HG02852 (cell line): ENCODE measurements at regions not wholly inside any gene's neighbourhood (a gene's known extent, or its start where the extent isn't known, plus 50 kb on each side); places are given as distances from the start of the nearest gene placed in this dataset.
"Not testable (repeated sequence)": the region's sequence is repeated elsewhere in the genome, so short reads cannot be mapped to it uniquely, and the experiment has no call there.

Experiments used
- ATAC-seq: cut with Tn5 transposase; IDR thresholded peaks from one replicate; pipeline ENCODE4 v1.9.1; 2021; ENCODE audit warnings: mild to moderate bottlenecking, moderate library complexity; ENCODE audit not compliant: unreplicated experiment

DNA sequence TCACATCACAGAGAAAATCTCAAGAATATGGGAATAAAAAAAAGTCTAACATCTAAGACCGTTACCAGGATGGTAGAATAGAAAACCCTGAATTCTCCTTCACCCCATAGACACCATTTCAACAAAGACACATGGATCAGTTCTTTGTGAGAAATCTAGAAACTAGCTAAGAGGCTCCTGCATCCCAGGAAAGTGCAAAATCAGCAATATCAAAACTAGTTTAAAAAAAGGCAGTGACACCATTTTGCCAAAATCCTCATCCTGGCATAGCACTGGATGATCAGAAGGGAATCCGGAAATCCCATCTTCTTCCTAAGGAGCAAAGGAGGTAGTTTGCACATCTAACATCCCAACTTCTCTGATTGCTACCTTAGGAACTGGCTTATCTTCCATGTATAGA lies 88.9 kb upstream of the MAGEE2 start:
- ATAC-seq = no peak

DNA sequence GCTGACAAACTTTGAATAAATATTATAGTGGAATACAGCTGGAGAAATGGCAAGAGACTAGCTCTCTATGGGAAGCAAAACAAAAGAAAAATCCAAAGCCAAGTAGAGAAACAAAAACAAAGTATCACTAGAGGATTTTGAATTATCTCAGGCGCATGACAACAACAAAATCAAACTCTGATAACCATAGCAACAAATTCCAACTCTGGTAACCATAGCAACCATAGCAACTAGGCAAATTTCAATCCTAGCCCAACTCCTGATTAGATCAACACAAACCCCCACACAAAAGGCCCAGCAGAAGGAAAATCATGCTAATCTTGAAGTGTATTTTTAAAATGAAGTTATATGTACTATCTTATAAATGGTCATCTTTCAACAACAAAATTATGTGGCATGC lies 98.4 kb upstream of the MAGEE2 start:
- no peak for ATAC-seq

DNA sequence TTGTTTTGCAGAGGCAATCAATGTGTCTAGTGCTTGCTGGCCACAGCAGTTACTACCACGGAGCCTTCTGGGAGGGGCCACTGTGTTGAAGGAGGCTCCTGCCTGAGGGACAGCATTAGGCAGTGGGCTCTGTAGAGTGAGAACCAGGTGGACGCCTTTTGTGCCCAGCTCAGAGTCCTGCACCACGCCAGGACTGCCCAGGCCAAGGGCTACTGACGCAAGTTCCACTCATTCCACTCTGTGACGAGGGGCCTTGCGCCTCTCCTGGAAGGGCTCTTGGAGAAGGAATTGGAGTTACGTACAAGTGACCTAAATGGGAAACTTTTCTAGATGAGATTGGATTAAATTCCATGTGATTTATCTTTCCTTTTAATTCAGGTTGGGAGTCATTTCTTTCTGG lies 102.8 kb upstream of the MAGEE2 start:
- no peak for ATAC-seq

- ATAC-seq = no peak
Observed at GRCh38 chrX:75892749-75893148, 107.7 kb upstream of the MAGEE2 start.

GRCh38 chrX:75893281-75893680 lies 108.2 kb upstream of the MAGEE2 start:
- ATAC-seq = no peak

GRCh38 chrX:75911716-75912115 lies 126.7 kb upstream of the MAGEE2 start:
- no peak for ATAC-seq

DNA sequence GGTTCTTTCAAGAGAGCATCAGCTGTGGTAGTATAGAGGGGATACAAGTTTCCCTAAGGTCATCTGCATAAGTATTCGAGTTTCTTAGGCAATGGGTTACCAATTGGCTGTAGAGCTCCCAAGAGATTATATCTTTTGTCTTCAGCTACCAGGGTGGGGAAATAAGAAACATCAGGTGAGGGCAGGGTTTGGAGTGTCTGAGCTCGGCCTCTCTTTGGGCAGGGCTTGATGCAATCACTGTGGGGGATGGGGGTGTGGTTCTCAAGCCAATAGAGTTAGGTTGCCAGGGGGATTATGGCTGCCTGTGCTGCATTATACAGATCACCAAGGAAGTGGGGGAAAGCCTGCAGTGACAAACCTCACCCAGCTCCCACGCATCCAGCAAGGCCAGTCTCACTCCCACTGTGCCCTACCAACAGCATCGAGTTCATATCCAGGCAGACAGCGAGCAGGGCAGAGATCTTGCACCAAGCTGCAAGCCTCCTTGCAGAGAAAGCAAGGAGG lies 172.1 kb upstream of the MAGEE2 start:
- no peak for ATAC-seq

- ATAC-seq = not testable (repeated sequence)
Observed at GRCh38 chrX:75961321-75961720, 176.3 kb upstream of the MAGEE2 start.

DNA sequence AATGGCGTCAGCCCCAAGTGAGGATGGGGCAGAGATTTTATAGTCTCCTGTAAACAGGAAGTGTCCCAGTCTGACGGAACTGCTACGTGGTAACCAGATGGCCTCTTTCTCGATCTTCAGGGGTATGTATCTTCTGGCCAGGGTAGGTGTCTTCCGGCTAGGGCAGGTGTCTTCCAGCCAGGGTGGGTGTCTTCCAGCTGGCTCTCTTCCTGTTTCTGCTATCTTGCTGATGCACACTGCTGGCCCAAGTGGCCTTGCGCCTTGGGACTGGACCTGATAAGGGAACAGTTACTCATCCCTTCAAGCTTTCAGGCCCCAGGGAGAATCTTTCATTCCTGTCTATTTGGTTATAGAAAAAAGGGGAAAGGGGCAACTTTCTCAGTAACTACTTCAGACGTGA lies 178.7 kb upstream of the MAGEE2 start:
- no peak for ATAC-seq

DNA sequence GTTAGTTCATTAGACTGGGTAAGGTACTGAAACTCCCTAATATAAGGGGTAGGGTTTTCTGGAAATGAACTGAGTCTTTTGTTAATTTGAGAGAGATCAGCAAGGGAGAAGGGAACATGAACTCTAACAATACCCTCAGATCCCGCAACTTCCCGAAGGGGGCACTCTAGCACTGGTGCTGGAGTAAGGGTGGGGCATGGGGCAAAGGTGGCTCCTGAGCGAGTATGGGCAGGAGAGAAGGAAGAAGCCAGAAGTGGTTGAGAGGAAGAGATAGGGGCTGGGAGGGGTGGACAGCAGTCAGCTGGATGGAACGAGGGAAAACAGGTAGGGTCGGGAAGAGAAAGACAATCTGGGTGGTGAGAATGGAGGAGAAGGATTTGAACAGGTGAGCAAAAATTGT lies 183.2 kb upstream of the MAGEE2 start:
- no peak for ATAC-seq

DNA sequence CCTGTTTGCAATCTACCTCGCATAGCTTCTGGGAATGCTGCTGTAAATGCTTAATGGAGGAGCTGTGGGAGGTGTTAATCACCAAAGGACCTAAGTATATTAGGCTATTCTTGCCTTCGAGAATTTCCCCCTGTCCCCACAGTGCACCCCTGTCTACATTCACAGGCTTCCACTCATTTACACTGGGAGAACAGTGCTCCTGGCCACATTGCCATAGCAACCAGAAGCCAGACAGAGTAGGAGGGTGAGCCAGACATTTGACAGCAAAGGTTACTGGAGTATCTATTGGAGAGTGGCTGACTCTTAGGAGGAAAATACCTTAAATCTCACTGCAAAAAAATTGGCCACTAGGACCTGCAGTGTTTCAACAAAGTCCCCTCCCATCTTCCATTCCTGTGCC lies 185.9 kb upstream of the PBDC1 start:
- no peak for ATAC-seq

- ATAC-seq = peak; percentile 86
Observed at GRCh38 chrX:75989806-75990590, 182.9 kb upstream of the PBDC1 start.

GRCh38 chrX:75997692-75998091 lies 175.2 kb upstream of the PBDC1 start:
- no peak for ATAC-seq

- ATAC-seq = no peak
Observed at GRCh38 chrX:76014321-76014720, 158.5 kb upstream of the PBDC1 start.

DNA sequence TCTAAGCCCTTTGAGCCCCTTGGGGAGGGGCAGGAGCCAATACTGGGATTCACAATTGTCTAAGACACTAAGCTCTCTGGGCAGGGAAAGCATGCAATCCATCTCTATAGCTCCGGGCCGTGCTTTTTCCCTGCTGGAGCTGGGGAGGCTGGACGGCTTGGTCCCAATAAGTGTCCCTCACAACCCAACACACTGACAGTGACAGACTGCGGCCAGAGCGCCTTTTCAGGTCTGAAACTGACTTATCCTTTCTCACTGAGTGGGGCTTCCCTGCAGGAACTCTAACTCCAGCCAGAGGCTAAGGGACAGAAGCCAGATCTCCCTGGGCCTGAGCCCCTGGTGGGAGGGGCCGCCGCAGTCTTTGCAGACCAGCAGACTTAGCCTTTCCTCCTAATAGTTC lies 146.6 kb upstream of the PBDC1 start:
- no peak for ATAC-seq

GRCh38 chrX:76026751-76027150 lies 146.1 kb upstream of the PBDC1 start:
- no peak for ATAC-seq

DNA sequence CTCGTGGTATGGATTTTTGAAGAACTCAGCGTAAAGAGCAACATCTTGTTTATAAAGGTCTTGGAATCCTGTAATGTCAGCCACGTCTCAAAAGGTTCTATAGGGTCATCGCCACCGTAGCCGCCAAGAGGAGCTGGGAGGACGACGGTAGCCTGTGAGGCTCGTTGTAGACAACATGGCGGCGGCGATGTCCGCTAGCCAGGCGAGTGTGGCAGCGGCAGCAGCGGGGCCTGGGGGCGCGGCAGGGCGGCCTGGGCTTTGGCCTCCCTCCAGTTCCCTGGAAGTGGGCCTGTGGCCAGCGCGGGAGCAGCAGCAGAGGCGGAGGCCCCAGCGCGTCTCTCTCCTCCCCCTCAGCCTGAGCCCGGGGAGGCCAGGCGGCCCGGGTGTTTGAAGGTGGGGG lies 143.5 kb upstream of the PBDC1 start:
- no peak for ATAC-seq

DNA sequence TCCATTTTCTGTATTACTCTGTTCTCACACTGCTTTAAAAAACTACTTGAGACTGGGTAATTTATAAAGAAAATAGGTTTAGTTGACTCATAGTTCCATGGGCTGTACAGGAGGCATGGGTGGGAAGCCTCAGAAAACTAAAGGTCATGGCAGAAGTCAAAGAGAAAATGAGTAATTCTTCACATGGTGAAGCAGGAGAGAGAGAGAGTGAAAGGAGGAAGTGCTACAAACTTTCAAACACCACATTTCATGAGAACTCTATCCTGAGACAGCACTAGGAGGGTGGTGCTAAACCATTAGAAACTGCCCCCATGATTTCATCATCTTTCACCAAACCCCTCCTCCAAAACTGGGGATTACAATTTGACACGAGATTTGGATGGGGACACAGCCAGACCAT lies 108.0 kb upstream of the PBDC1 start:
- ATAC-seq = no peak

GRCh38 chrX:76076124-76076523 lies 96.7 kb upstream of the PBDC1 start:
- ATAC-seq = no peak

- ATAC-seq = no peak
Observed at GRCh38 chrX:76109654-76110053, 63.2 kb upstream of the PBDC1 start.
